ENCODE measurements at regions not wholly inside any gene's neighbourhood (a gene's known extent, or its start where the extent isn't known, plus 50 kb on each side); places are given as distances from the start of the nearest gene placed in this dataset.
A peak's percentile ranks its signal among the peaks of the same experiment; 100 is the strongest.

DNA sequence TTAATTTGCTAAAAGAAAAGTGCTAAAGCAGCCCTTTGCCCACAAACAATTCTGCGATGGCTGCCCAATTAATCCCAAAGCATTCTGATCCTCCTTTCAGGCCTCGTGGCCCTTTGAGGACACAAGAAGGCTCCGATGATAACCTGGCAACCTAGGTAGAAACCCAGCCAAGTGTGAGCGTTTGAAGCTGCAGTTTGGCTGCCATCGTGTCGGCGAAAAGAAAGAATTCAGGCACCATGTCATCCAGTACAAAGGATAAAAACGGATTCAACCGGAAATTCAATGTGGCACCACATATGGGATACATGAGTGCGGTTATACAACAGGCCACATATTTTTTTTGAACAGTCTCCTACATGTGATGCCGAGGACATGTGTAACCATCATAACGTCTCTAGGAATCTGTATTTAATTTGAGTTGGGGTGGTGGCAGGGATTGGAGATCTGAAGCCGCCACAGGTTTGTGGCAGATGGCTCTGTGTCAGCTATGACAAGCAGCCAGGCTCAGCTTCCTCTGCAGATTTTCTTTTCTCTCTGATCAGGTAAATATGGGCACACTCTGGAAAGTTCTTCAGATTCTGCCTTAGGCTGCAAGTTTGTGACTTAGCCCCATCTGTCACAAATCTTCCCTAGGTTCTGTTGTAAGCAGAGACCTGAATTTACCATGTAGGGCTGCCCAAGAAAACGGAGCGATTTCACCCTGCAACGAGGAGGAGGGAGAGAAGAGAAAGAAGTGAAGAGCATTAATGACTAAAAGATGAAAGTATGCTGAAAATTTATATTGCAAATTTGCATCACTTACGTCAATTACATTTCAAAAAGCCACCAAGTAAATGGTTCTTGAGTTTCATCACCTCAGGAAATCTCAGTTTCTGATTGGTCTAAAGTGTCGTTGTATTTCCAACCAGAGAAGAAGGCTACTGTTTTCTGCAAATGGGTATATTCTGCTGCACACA lies 573.2 kb downstream of the ZEB2 start:
- peak; percentile 63 for DNase-seq (ENCODE audit: extremely low read depth, low read depth)
- no peak for TF ChIP-seq CTCF (IDR thresholded peaks at IDR 0.05; ENCODE audit: low read depth, low read length, missing control alignments)
- no peak overlapping the region for H3K4me3 ChIP-seq (replicated peaks; ENCODE audit: low read depth, low read length)

DNA sequence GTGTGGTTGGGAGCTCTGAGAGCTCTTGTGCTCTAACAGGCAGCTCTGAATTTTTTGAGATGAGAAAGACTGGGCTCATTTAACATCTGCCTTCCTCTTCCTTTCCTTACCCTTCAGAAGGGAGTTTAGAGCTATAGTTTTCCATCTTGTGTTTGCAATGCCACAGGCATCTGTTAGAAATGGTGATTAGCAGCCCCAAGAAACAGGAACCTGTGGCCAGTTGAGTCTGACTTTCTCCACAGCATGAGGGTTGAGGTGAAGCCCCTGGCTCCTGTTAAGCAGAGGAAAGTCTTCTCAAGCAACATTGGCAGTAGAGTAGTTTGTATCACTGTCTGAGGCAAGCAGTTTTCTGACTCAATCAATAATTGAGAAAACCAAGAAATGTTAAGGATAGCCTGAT lies 577.4 kb downstream of the ZEB2 start:
- H3K4me3 ChIP-seq (replicated peaks; ENCODE audit: low read depth, low read length) = no peak overlapping the region
- no peak for TF ChIP-seq CTCF (IDR thresholded peaks at IDR 0.05; ENCODE audit: low read depth, low read length, missing control alignments)
- no peak for DNase-seq (ENCODE audit: extremely low read depth, low read depth)

DNA sequence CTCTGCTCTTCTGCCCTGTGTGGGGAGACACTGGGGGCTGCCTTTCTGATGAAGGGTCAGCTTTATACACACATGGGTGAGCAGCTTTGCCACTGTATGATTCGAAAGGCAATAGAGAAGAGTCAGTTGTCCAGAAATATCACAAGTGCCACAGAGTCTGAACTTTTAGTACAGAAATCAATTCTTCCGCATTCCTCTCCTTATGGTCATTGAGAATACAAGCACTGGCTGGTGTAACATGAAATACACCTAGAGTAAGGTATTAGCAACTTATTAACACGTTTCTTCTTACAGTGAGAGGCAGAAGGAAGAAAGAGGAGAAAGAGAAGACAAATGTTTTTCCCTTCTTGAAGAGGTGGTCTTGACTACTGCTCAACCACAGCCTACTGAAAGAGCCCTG lies 579.2 kb downstream of the ZEB2 start:
- no peak for TF ChIP-seq CTCF (IDR thresholded peaks at IDR 0.05; ENCODE audit: low read depth, low read length, missing control alignments)
- no peak for DNase-seq (ENCODE audit: extremely low read depth, low read depth)
- no peak overlapping the region for H3K4me3 ChIP-seq (replicated peaks; ENCODE audit: low read depth, low read length)

DNA sequence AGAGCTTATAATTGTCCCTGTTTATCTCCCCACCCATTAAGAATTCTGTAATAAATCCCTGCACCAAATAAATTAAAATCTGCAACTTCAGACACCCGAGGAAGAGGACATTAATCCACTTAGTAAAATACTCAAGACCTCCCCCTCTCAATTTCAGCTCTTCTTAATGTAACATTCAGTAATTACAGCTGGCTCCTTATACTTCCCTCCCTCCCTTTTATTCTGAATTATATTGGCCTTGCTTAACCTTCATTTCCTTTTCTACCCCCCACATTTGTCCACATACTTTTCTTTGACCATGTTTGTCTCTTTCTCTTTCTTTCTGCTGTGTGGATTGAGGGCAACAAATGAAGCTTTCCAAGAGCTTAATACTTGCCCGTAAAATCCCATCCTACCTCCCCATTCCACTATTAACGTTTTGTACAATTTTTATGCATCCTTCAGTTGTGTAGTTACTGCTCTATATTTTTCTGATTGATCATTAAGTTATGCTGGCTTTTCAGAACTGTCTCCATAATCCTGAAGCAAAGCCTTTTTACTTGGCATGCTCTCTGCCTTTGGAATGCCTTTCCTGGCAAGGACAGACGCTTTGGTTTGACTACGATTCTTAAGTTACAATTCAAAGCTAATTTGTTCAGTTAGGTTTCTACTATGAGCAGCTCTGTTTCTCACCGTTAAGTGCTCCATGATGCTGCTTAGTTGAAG lies 580.1 kb downstream of the ZEB2 start:
- no peak for DNase-seq (ENCODE audit: extremely low read depth, low read depth)
- TF ChIP-seq CTCF (IDR thresholded peaks at IDR 0.05; ENCODE audit: low read depth, low read length, missing control alignments) = no peak

DNA sequence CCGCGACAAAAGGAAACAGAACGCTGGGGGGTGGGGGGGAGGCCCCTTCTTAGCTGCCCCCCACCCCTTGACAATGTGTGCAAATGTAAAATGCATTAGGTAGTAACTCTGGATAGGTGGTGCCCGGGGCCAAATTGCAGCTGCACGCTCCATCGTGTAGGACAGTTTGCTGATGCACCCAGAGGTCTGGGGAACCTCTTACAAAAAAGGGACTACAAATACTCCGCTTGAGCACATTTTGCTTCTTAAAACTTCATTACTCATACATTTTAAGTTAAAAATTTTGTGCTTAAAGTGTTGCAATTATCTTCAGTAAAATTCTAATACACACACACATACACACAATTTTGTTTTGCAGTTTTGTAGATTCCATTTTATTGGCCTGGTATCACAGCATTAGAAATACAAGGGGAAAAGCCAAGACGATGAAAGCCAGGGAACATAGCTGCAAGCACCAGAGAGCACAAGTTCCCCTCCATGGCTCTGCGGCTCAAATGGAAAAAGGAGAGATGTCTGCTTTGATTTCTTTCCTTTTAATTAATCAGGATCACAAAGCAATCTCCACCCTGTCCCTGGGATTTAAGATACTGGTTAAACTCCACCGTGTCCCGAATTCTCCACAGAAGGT lies 582.1 kb downstream of the ZEB2 start:
- TF ChIP-seq CTCF (IDR thresholded peaks at IDR 0.05; ENCODE audit: low read depth, low read length, missing control alignments) = no peak
- no peak for DNase-seq (ENCODE audit: extremely low read depth, low read depth)
- H3K4me3 ChIP-seq (replicated peaks; ENCODE audit: low read depth, low read length) = peak overlapping the region; percentile 42

More for the DNA sequence above, 580.1 kb downstream of the ZEB2 start:
- no peak overlapping the region for H3K4me3 ChIP-seq (replicated peaks; ENCODE audit: low read depth, low read length)

GRCh38 chr2:143936848-143937722 lies 582.8 kb downstream of the ZEB2 start:
- H3K4me3 ChIP-seq (replicated peaks; ENCODE audit: low read depth, low read length) = peak overlapping the region; percentile 42
- no peak for DNase-seq (ENCODE audit: extremely low read depth, low read depth)
- TF ChIP-seq CTCF (IDR thresholded peaks at IDR 0.05; ENCODE audit: low read depth, low read length, missing control alignments) = no peak
